Astrocyte of the spinal cord (primary cell): ENCODE measurements at regions not wholly inside any gene's neighbourhood (a gene's known extent, or its start where the extent isn't known, plus 50 kb on each side); places are given as distances from the start of the nearest gene placed in this dataset.

ENCODE experiments used
- DNase-seq: peaks from one replicate; pipeline ENCODE4 v3.0.0; 2011; ENCODE audit warnings: low read depth, low spot score
- H3K4me3 ChIP-seq: 2 replicates; pipeline ENCODE4 v1.5.1; 2011; ENCODE audit warnings: low read depth, mild to moderate bottlenecking, low read length, moderate library complexity
- in situ Hi-C: cut with HindIII; loops from 2 replicates; pipeline ENCODE4 v1.10.0; 2017; ENCODE audit warnings: low sequenced_read_pairs
- TF ChIP-seq, protein P1 (sequence below): IDR thresholded peaks from 2 replicates; pipeline ENCODE4 v1.5.1; 2012; ENCODE audit warnings: low read depth, mild to moderate bottlenecking, low read length, inconsistent platforms

DNA sequence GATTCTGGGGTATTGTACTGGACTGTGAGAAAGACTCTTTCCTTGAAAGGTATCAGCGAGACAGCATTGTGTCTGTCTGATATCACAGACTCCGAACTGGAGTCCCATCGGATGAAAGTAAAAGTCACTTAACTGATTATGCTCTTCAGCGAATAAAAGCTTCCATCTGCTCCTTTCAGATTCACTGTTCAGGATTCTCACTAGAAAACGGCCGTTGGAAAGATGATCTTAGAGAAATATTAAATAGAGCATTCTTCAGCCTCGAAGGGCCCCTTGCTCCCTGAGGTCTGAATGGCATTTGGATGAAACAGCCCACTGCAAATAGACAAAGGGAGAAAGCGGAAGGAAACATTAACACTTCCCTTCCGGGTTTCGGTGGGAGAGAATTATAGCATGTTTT lies 416.2 kb upstream of the PRKX start:
- H3K4me3 ChIP-seq, result no peak overlapping the region
- DNase-seq, result no peak
- in situ Hi-C loops, result no loop called here

DNA sequence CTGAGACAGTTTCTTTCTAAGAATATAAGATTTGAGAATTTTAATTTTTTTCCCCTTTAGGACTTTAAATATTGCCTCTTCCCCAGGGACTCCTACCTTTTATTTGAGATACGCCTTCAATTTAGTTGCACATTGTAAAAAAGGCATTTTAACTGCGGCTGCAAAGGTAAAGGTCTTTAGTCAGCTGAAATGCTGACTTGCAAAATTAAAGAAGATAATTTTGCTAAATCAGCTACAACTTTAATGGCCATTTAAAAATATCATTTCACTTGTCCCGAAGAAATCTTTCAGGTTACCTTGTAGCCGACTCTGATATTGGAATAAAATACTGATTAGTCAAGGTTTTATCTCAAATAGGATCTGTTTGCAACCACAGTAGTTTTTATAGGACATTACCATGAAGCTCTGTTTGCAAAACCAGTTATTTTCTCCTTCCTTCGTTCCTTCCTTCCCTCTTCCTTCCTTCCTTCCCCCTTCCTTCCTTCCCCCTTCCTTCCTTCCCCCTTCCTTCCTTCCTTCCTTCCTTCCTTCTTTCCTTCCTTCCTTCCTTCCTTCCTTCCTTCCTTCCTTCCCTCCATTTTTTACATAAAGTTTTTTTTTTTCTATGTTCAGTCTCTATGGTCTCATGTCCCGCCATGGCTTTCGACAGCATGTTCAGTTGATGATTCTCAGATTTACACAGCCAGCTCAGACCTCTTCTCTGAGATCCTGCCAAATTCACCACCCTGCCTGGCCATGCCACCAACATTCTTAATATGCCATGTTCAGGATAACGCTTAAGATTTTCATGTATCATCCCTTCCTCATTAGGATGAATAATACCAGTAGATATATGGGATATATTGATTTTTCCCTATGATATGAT lies 405.4 kb upstream of the PRKX start:
- in situ Hi-C loops, result no loop called here
- no peak for DNase-seq
- no peak overlapping the region for H3K4me3 ChIP-seq
- TF ChIP-seq, protein P1, sequence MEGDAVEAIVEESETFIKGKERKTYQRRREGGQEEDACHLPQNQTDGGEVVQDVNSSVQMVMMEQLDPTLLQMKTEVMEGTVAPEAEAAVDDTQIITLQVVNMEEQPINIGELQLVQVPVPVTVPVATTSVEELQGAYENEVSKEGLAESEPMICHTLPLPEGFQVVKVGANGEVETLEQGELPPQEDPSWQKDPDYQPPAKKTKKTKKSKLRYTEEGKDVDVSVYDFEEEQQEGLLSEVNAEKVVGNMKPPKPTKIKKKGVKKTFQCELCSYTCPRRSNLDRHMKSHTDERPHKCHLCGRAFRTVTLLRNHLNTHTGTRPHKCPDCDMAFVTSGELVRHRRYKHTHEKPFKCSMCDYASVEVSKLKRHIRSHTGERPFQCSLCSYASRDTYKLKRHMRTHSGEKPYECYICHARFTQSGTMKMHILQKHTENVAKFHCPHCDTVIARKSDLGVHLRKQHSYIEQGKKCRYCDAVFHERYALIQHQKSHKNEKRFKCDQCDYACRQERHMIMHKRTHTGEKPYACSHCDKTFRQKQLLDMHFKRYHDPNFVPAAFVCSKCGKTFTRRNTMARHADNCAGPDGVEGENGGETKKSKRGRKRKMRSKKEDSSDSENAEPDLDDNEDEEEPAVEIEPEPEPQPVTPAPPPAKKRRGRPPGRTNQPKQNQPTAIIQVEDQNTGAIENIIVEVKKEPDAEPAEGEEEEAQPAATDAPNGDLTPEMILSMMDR, result no peak

More for the DNA sequence above, 416.2 kb upstream of the PRKX start:
- TF ChIP-seq, protein P1, result no peak

DNA sequence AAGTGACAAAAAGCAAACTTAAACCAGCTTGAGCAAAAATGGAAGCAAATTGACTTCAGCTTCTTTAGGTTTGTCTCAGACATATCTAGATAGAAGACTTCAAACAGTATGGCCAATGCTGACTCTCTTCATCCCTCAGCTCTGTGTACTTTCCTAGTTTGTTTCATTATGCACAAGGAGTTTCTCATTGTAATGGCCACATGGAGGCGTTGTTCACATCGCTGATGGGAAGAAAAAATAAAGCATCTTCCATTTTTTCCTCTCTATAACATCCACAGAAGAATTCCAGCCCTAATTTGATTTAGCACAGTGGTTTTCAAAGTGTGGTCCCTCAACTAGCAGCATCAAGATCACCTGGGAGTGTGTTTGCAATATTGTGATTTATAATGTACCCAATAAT lies 397.5 kb upstream of the PRKX start:
- TF ChIP-seq, protein P1, result no peak
- H3K4me3 ChIP-seq, result no peak overlapping the region
- no peak for DNase-seq
- in situ Hi-C loops, result no loop called here

DNA sequence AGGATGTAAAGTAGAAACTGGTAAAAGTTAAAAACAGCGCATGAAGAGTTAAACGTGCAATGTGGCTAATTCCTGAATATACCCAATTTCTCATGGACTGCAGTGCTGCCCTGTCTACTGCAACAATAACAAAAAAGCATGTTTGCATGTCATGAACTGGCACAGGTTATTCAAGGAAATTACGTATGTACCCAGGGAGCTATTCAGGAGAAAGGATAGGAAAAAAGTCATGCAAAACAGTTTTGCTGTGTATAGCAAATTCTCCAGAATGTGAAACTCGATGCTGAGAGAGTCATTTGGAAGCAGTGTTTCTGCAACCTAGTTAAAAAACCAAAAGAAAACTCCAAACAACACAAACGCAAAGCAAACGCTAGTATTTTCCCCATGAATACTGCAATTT lies 381.5 kb upstream of the PRKX start:
- TF ChIP-seq, protein P1, result no peak
- H3K4me3 ChIP-seq, result no peak overlapping the region
- no peak for DNase-seq
- in situ Hi-C loops, result no loop called here

DNA sequence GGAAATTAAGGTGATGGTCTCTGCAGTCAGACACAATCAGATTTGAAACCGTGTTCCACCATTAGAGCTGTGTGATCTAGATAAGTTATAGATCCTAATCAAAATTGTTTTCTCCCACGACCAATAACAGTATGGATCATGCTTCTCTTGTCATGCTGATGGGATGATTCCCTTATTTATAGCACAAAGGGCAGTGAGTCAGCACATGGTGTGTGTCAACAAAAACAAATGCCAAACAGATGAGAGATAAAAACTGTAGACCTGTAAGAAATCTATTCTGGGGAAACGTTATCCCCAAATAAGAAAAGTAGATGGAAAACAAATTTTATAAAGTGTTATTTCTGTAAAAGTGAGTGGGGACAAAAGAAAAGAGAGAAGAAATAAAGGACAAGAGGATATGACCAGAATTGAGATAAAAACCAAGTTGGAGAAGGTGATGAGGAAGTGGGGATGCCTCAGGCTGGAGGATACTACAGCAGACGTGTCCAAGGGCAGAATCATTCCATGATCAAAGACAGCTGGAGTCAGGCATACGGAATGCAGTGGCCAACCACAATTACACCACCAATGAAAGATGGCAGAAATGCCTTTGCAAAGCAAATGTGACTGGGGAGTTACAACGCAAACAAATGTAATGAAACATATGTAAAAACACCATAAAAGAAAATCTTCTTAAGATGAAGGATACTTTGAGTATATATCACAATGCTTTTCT lies 377.8 kb upstream of the PRKX start:
- TF ChIP-seq, protein P1, result no peak
- no peak overlapping the region for H3K4me3 ChIP-seq
- no peak for DNase-seq
- in situ Hi-C loops, result no loop called here

DNA sequence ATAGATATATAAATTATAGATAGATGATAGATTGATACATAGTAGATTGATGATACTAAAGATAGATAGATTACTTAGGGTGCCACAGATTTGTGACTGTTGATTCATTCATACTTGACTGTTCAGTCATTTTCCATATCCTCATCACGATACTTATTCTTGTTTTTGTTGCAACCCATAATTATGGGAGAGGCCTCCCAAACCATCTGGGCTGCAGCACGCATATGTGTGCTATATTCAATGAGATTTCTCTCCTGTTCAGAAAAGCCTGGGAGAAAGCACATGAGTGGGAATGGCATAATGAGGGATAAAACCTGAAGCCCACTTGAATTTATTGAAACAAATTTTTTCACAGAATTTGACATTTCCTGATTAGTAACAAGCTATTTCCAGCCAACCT lies 346.4 kb upstream of the PRKX start:
- no peak overlapping the region for H3K4me3 ChIP-seq
- DNase-seq, result no peak
- in situ Hi-C loops, result no loop called here
- TF ChIP-seq, protein P1, result no peak
